NT2/D1 (cell line): ENCODE measurements at regions not wholly inside any gene's neighbourhood (a gene's known extent, or its start where the extent isn't known, plus 50 kb on each side); places are given as distances from the start of the nearest gene placed in this dataset.

Experiments used
- DNase-seq: peaks from one replicate; pipeline ENCODE4 v3.0.0-alpha.2; 2011; ENCODE audit warnings: low read depth, low spot score
- H3K27me3 ChIP-seq: 2 replicates; pipeline ENCODE4 v1.6.0; 2011; ENCODE audit warnings: mild to moderate bottlenecking; ENCODE audit not compliant: insufficient read length, insufficient read depth
- H3K36me3 ChIP-seq: 2 replicates; pipeline ENCODE4 v1.6.1; 2011; ENCODE audit warnings: mild to moderate bottlenecking, low read length, mixed read lengths; ENCODE audit not compliant: insufficient read depth, insufficient read length
- H3K4me1 ChIP-seq: 2 replicates; pipeline ENCODE4 v1.5.1; 2011; ENCODE audit not compliant: insufficient read depth, insufficient read length
- H3K4me3 ChIP-seq: 2 replicates; pipeline ENCODE4 v1.5.1; 2011; ENCODE audit warnings: low read depth; ENCODE audit not compliant: insufficient read length
- H3K9ac ChIP-seq: 2 replicates; pipeline ENCODE4 v1.6.0; 2011; ENCODE audit warnings: low read depth; ENCODE audit not compliant: insufficient read length
- H3K9me3 ChIP-seq: 2 replicates; pipeline ENCODE4 v1.5.1; 2011; ENCODE audit warnings: mild to moderate bottlenecking, low read length; ENCODE audit not compliant: insufficient read depth
- SUZ12 ChIP-seq: IDR thresholded peaks from 2 replicates; pipeline ENCODE4 v1.6.1; 2011; ENCODE audit not compliant: insufficient read length, insufficient read depth; ENCODE audit errors: extremely low read depth
- YY1 ChIP-seq: IDR thresholded peaks from 2 replicates; pipeline ENCODE4 v1.6.1; 2011; ENCODE audit not compliant: insufficient read length, insufficient read depth
- ZNF274 ChIP-seq: IDR thresholded peaks from 2 replicates; pipeline ENCODE4 v1.6.1; 2011; ENCODE audit warnings: mild to moderate bottlenecking, low read depth, low read length

DNA sequence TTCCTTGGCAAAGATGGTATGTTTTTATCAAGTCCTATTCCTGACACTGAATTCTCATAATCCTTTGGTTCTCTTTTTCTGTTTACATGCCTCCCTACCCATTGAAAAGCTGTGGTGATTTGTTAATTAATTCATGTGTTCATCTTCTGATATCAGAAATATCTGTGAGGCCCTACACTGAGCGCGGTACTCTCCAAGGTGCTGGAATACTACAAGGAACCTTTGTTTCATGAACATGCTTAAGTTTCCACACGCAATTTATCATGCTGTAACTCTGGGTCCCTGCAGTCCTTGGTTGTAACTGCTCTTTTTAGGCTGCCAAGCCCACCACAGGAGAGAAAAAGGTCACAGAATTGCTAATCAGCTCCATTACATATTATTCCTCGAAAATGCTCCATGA is 331.8 kb downstream of the FAT3 start:
- H3K27me3 ChIP-seq = no peaks in the 10 kb centered on the region
- no peak overlapping the region for H3K9ac ChIP-seq
- H3K36me3 ChIP-seq = no peaks in the 10 kb centered on the region
- no peaks in the 10 kb centered on the region for H3K9me3 ChIP-seq
- TF ChIP-seq SUZ12 (no peak), YY1 (no peak), ZNF274 (no peak)
- no peak for DNase-seq
- no peak overlapping the region for H3K4me3 ChIP-seq
- H3K4me1 ChIP-seq = no peaks in the 10 kb centered on the region

DNA sequence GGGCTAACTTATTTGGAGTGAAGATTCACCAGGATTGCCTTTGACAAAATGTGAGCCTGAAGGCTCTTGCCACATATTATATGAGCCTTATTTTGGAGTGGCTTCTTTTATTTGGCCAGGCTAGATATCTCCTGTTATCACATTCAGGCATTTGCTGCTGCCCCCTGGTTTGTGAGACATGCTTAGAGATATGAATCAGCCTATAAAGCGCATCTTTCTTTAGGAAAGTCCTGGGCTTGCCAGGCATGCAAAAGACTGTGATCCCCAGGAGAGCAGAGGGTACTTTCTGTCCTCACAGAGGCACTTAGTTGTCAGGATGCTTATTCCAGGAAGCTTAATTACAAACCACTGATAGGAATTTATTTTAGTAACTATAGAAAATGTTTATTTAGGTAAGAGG is 333.3 kb downstream of the FAT3 start:
- Histone ChIP-seq H3K9me3 (no peaks in the 10 kb centered on the region), H3K4me1 (no peaks in the 10 kb centered on the region), H3K36me3 (no peaks in the 10 kb centered on the region), H3K4me3 (no peak overlapping the region), H3K9ac (no peak overlapping the region), H3K27me3 (no peaks in the 10 kb centered on the region)
- TF ChIP-seq SUZ12 = no peak
- TF ChIP-seq YY1 = no peak
- no peak for TF ChIP-seq ZNF274
- DNase-seq = no peak

DNA sequence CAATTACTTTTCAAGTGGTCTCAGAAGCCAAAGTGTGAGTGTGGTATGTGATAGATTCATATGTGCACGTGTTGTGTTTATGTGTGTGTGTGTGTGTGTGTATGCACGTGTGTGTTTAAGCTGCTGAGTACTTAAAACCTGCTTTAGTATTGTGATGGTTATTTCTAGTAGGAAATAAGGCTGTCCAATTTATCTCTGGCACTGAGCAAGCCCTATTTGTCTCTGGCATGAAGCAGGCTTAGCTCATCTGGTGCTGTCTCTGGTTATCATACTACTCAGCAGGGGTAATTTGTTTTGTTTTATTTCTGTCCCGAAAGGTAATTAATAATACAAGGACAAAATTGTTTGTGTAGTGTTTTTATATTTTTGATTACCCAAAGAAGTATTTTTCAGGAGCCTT is 333.7 kb downstream of the FAT3 start:
- no peaks in the 10 kb centered on the region for H3K36me3 ChIP-seq
- H3K4me1 ChIP-seq = no peaks in the 10 kb centered on the region
- H3K27me3 ChIP-seq = no peaks in the 10 kb centered on the region
- no peak overlapping the region for H3K9ac ChIP-seq
- no peaks in the 10 kb centered on the region for H3K9me3 ChIP-seq
- H3K4me3 ChIP-seq = no peak overlapping the region
- TF ChIP-seq SUZ12 (no peak), ZNF274 (no peak), YY1 (no peak)
- DNase-seq = no peak

DNA sequence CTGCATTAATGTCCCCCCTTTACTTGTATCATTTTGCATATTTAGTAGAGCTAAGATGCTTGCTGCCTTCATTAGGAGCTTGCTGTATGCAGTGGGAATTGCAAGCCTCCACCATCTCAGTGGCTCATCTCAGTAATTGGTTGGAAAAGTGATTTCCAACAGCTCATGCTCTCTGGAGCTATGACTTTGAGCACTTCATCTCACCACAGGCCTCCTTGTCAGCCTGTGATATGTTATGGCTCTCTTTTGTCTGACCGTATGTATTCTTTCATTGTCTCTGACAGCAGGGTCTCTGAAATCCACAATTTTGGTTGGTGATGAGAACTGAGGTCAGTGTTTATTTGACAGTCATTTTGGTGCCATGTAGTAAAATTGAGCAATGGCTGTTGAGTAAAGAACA is 345.1 kb downstream of the FAT3 start:
- H3K9me3 ChIP-seq = no peaks in the 10 kb centered on the region
- DNase-seq = no peak
- H3K36me3 ChIP-seq = no peaks in the 10 kb centered on the region
- H3K27me3 ChIP-seq = no peaks in the 10 kb centered on the region
- H3K9ac ChIP-seq = no peak overlapping the region
- H3K4me3 ChIP-seq = no peak overlapping the region
- no peaks in the 10 kb centered on the region for H3K4me1 ChIP-seq
- TF ChIP-seq YY1 (no peak), ZNF274 (no peak), SUZ12 (no peak)

DNA sequence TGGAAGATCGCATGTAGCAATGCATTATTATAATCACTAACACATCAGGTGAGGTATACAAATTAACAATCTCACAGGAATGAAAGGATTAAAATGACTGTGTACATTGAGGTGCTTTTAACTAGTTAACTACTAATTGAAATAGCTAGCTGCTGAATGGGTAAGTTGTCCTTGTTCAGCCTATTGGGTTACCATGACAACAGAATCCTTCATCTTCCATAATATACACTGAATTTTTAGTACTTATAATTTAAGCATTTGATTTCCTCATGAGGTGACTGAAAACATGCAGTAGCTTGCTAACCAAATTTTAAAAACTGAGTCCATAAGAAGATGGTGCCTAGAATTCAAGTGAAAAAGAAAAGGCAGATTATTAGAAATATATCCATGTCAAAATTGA is 347.9 kb downstream of the FAT3 start:
- no peaks in the 10 kb centered on the region for H3K4me1 ChIP-seq
- no peaks in the 10 kb centered on the region for H3K27me3 ChIP-seq
- DNase-seq = no peak
- no peak for TF ChIP-seq YY1
- TF ChIP-seq SUZ12 = no peak
- TF ChIP-seq ZNF274 = no peak
- H3K36me3 ChIP-seq = no peaks in the 10 kb centered on the region
- no peak overlapping the region for H3K4me3 ChIP-seq
- H3K9ac ChIP-seq = no peak overlapping the region
- no peaks in the 10 kb centered on the region for H3K9me3 ChIP-seq

DNA sequence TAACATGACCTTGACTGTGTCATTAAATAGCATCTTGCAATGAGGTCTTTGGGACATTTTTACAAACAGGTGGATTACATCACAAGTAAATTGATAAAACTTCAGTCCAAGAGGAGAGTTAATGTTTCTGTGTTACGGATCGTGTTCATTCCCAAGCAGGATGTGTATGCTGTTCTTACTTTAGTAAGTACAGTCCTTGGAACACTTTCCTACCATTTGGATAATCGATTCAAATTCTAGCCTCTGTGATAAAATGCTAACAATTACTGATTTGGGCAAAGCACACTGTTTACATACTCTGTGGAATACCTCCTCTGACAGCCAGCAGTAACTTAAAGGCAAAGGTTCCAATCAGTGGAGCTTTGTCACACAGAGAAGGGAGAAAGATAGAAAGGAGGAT is 351.7 kb downstream of the FAT3 start:
- Histone ChIP-seq H3K4me3 (no peak overlapping the region), H3K36me3 (no peaks in the 10 kb centered on the region), H3K9ac (no peak overlapping the region), H3K4me1 (no peaks in the 10 kb centered on the region), H3K9me3 (no peaks in the 10 kb centered on the region), H3K27me3 (no peaks in the 10 kb centered on the region)
- no peak for DNase-seq
- TF ChIP-seq ZNF274 (no peak), SUZ12 (no peak), YY1 (no peak)

DNA sequence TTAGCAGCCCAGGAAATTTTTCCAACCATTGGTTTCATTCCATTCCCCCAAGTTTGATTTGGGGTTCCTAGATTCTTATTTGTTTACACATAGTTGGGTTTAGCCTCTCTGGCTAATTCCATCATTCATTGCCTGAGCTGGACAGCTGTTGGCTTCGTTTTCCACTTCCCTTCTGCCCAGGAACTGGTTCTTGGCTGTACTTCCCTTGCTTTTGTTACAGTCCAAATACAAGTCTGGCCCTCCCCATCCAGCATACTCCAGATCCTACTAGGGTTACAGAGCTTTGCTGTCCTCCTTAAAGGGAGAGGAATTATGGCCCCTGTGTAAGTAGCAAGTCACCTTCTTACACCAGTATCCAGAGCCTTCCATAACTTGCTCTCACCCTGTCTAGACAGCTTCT is 356.3 kb downstream of the FAT3 start:
- TF ChIP-seq YY1 = no peak
- DNase-seq = no peak
- Histone ChIP-seq H3K9me3 (no peaks in the 10 kb centered on the region), H3K4me1 (no peaks in the 10 kb centered on the region), H3K36me3 (no peaks in the 10 kb centered on the region), H3K27me3 (no peaks in the 10 kb centered on the region), H3K9ac (no peak overlapping the region), H3K4me3 (no peak overlapping the region)

DNA sequence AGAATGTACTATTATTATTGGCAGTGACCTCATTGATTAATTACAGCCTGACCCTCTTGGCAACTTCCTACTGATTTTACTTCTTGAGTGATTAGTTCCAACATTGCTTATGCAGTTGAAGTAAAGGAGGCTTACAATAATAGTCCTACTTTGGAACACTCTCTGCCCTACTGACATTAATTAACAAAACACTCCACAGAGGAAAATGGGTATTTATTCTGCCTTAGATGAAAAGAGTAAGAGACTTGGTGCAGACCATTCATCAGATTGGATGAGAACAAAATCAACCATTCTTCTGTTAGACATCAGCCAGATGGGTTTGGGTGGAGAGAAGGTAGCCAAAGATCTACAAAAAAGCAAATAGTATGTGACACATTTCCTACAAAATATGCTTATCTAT is 363.8 kb downstream of the FAT3 start:
- H3K27me3 ChIP-seq = no peaks in the 10 kb centered on the region
- TF ChIP-seq SUZ12 = no peak
- TF ChIP-seq YY1 = no peak
- TF ChIP-seq ZNF274 = no peak
- H3K9ac ChIP-seq = no peak overlapping the region
- H3K4me3 ChIP-seq = no peak overlapping the region
- no peak for DNase-seq
- no peaks in the 10 kb centered on the region for H3K36me3 ChIP-seq
- no peaks in the 10 kb centered on the region for H3K9me3 ChIP-seq
- no peaks in the 10 kb centered on the region for H3K4me1 ChIP-seq
